HG02610 (cell line): ENCODE measurements at regions not wholly inside any gene's neighbourhood (a gene's known extent, or its start where the extent isn't known, plus 50 kb on each side); places are given as distances from the start of the nearest gene placed in this dataset.

Experiments
- ATAC-seq: cut with Tn5 transposase; IDR thresholded peaks from one replicate; pipeline ENCODE4 v1.9.1; 2021; ENCODE audit warnings: mild to moderate bottlenecking, moderate library complexity; ENCODE audit not compliant: unreplicated experiment

DNA sequence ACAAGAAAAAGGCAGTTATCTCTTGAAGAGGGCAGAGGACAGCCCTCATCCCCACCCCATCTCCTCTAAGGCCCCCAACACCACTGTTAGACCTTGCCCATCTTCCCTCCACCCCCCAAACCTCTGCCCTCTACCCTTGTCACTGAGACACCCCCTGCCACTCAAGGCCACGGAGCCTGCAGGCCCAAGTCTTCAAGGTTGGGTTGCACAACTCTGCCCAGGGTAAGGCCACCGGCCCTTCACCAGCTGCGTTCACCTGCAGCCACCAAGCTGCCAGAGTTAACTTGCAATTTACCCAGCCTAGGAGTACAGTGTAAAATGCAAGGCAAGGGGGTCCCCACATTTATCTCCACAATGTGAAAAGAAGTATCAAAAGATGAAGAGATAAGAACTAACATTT lies 128.7 kb upstream of the PKDCC start:
- no peak for ATAC-seq

DNA sequence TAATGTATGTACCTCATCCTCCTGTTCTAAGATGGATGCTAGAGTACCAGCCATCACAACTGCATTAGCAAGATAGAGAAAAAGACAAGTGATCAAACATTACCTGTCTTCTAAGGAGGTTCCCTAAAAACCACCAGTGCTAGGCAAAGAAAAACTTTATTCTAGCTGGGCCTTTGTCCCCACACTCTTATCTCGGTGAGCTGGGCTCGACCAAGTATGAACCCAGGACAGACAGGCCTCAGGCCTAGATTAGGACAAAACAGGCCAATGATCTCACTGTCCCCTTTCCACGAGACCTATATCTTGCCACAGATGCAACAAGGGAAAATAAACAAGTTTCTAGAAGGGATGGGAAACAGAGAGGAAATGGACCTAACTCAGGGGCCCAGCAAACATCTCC lies 127.6 kb upstream of the PKDCC start:
- ATAC-seq = no peak

DNA sequence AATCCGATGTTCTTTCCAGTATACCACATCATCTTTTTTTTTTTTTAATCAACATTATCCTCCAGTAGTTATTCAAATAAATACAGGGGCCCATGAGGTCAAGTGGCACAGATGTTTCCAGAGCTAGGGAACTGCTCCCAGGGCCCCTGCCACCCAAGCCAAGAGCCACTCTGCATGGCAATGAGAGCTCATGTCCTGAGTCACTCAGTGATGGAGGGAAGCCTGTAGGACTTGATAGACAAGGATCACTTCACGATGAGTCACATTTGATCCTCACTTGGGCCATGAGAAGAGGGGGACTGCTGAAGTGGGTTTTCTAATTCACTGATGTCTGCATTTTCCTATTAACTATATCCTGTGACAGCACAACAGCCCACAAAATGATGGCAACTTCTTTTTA lies 127.0 kb upstream of the PKDCC start:
- ATAC-seq = no peak

DNA sequence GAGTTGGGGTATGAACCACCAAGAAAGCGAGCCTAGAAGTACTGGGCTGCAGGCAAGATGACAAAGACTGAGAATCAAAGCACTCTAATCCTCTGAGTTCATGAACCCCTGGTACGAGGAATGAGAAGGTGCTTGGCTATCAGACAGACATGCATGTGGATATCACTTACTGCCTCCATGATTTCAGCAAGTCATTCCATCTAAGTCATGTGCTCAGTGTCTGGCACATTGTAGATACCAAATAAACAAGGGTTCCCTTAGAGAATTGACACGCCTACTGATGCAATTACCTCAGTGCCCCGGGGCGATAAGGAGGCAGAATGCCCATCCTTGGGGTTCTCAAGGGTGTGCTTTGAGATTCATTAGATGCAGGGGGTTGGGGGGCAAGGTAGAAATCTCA lies 125.6 kb upstream of the PKDCC start:
- ATAC-seq = no peak

DNA sequence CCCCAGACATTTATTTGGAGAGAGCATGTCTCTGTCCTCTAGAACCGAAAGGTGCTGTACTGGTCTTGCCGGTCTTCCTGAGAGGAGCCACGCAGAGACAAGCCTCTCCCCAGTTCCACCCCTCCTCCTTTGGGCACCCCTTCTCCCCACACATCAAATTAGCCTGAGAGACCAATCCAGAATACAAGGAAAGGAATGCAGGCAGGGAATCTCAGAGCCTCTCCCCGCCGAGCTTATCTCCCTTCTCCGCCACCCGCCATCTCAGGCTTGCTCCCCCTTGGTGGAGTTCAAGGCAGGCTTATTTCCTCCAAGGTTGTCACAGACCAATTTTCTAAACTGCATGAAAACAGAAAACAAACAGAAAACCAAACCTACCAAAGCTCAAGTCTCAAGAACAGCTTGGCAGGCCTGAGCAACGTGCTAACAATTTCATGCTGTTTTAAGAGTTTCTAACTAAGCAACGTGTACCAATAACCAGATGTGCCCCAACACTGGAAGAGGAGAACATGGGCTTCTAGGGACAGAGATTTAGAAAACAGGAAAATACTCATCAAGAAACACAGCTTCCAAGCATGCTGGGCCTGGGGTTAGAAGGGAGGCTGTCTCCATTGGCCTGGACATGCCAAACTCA lies 124.5 kb upstream of the PKDCC start:
- ATAC-seq = no peak

DNA sequence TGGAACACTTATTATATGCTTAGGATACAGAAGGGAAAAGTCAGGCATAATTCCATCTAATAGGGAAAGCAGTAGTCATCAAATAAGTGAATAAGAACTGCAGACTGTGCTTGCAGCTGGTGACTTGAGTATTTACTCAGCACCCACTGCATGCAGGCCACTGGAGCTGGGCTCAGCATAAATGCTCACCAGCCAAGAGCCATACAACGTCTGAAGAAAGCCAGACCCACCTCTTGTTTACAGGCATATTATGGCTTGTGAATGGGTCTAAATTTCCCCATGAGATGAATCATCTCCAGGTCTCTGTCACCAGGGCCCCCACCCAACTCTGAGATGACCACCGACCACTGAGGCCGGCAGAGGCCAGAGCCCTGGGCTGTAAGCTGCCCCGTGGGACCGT lies 123.8 kb upstream of the PKDCC start:
- no peak for ATAC-seq

DNA sequence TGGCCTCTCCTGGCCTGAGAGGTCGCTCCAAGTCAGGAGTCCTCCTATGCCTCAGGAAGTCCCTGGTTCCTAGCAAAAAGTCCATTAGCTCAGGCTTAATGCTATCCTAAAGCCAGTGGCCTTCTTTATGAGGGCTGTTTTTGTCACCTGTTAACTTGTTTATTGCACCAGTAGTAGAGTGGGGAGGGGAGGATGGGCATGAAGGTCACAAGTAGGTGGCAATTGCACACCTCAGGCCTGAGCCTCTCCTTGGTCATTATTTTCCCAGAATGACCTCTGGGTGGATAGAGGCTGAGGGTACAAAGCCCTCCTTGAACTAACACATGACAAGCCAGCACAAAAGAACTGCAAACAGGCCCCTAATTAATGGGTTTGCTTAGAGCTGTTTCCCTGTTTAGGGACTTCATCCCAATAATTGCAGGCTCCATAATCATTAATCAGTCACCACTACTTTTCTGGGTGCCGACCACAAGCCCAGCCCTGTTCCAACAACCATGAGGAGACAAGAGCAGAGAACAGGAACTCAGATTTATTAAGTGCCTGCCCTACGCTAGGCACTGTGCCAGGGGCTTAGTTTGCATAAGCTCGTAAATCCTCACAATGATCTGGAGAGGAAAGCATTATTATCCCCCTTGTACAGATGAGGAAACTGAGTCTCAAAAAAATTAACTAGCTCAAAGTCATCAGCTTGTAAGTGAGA lies 123.0 kb upstream of the PKDCC start:
- no peak for ATAC-seq

DNA sequence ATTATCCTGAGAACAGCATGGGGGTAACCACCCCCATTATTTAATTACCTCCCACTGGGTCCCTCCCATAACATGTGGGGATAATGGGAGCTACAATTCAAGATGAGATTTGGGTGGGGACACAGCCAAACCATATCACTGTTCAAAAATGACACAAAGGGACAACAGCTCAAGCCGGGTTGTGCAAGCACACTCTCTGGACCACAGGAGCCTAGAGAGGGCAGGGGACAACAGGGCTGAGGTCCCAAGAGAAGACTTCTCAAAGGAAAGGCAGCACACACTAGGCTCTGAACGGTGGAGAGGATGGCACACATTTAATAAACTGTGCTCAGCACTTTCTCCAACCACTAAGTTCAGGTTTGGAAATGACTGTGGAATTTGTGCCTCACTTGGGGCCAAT lies 122.1 kb upstream of the PKDCC start:
- no peak for ATAC-seq

DNA sequence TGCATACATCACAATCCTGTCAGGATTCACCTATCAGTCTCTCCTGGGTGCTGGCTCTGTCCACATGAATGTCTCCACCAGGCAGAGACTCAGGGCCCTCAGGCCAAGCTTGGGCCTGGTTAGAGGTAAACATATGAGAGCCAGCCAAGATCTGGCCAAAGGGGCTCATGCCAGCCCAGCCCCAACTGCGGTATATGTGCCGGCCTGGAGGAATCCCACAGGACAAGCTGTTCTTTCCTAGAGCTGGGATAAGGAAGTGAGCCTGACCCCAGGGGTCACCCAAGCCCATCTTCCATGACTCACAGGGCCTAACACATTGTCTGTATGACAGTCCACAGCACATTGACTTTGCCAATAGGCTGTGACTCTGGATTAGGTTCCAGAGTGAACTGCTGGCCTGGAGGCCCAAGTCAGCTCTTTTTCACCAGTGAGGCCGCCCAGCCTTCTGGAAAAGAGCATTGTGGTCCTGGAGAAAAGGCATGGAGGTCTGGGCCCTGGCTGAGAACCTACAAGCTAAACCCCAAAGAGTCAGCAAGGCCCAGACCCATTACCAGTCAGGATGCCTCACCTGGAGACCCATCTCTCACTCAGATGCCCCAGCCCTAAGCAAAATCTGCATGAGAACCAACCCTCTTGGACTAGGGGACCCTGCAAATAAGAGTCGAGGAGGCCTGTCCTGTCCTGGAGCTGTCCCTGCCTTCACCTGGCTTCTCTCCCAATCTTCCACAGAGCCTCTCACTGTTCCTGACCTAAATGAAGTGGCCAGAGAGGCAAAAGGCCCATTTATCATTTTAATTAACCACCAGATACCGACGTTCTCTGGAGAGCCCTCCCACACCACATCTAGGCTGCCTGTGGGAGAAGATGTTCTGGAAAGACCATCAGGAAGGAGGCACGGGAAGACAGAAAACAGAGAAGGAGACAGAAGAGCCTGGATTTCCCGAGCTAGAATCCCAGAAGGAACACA lies 120.9 kb upstream of the PKDCC start:
- ATAC-seq = no peak

DNA sequence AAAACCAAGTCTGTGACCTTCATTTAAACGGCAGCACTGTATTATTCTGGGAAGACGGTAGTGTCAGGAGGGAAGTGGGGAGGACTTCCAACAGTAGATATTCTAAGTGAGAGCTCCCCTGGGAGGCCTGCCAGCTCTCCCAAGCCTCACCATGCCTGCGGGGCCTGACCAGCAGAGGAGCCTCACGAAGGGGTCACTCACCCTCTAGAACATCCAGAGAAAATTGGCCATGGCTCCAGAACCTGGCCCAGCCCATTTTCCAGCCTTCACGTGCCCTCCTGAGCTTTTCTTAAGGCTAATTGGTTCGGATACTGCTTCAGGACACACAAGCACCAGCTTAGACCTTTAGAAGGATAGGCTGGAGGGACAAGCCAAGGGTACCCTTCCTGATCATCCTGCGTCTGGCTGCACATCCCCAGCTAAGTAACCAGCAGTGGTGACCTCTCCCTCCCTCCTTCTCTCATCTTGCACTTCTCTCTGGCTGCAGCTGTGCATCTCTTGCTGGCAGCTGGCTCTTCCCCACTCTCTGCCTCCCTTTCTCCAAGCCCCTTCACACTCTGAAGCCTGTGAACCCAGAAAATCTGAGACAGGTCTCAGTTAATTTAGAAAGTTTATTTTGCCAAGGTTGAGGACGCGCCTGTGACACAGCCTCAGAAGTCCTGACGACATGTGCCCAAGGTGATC lies 120.1 kb upstream of the PKDCC start:
- ATAC-seq = no peak

DNA sequence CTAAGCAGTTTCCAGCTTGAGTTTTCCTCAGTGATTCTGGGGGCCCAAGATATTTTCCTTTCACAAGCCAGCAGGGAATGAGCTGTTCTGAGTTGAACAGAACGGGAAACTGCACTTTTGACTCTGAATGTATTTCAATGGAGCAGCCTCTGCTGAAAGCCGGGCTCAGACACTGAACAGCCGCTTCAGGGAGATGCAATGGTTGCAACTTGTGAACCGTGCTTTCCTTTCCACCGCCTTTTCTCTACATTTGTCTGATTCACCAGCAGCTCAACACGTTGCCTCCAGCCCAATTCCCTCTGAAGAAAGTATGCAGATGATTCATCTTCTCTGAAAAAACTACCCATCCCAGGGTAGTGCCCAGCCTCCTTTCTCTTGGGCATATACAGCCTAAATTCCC lies 119.3 kb upstream of the PKDCC start:
- no peak for ATAC-seq

DNA sequence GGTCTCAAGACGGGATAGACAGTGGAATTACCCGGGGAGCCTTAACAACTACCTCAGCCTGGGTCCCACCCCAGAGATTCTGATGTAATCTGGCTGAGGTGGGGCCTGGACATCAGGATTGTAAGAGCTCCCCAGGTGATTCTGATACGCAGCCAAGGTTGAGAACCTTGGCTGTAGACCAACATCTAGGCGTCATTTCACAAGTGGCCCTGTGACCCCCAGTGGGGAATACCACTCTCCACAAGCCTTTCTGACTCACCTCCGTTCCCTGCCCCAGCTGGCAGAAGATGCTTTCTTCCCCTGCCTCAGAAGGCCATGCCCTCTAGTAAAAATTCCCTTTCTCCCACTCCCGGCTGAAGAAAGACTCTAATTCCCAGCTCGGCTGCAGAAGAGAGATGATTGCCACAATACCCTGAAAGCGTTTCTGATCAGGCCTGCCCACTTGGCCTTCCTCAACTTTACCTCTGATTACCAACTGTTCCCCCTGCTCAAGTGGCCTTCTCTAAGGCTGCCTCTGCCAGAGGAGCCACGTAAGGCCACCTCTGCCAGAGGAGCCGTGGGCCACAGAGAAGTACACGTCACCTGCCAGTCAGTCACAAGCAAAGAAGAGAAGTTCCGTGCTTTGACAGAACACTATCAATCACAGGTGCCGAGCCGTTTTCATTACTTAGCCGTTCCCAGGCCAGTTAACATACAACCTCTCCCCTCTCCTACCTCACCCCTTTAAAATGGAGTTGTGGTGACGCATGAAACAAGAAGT lies 116.8 kb upstream of the PKDCC start:
- peak; percentile 65 for ATAC-seq

DNA sequence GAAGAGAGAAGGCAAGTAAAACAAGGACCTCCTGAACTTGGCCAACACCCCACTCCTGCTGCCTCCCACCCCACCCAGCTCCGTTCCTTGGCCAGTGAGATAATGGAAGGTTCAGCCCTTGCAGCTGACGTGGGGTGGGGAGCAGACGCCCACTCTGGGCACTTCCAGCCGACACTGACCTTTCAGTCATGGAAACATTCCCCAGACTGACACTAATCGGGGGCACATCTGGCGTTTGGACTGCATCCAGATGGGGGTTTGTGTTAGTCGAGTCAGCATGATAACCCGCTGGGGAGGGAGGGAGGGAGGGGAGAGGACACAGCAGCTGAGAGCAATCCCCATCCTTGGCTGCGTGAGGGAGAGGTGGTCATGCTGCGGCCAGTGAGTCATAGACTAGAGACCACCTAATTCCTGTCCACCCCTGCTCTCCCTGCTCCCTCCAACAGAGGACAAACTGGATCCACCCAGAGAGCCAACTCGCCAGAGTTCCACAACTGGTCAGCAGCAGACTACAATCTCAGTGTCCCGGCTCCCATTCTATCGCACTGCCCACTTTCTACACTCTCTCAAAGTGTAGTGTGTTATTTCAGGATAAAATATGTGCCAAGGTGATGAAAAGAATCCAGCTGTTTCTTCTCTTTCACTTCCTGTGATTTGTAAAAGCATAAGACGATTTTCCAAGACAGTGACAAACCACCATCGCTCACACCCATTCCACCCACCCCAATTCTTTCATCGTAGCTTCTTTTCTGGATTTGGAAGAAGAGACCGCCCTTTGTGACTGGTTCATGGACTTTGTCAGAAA lies 115.4 kb upstream of the PKDCC start:
- no peak for ATAC-seq

DNA sequence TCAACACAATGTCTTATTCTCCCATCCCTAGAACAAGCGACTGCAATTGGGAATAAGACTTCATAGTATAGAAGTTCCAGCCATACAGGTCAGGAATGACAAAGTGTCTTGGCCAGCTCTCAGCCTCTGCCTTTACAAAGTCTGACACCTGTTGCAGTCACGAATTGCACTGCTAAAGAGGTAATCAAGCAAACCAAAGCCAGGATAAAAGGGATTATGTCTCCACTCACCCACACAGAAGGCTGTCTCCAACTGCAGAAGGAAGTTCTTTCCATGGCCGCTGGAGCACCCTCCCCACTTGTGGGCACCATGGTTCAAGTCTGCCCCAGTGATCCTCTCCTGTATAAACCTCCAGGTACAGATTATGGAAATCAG lies 114.8 kb upstream of the PKDCC start:
- no peak for ATAC-seq

DNA sequence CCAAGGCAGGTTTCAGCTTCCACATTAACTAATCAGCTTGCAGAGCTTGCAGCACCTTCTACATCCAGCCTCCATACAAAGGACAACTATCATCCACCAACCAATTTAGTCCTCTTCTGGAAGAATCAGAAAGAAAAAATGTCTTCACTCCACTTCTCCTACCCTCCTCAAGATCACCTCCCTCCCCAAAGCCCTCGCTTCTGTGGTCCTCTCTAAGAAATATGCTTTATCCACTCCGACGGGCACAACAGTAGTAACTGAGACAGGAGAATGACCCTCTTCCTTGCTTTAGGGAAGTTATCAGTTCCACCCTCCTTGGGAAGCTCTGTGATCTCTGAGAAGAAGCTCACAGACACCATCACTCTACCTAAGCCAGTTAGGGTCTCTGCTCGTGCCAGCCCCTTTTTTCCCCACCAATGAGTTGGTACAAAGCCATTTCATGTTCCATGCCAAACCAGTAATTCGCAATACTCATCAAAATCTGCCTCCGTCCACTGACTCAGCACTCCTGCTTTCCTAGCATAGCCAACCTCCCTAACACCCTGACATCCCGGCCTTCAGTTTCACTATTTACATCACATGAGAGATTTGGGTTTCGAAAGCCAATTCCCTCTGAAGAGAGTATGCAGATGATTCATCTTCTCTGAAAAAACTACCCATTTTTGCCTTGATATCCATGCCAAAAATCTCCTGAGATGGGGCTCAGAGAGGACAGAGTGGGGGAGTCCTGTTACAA lies 114.1 kb upstream of the PKDCC start:
- ATAC-seq = no peak

DNA sequence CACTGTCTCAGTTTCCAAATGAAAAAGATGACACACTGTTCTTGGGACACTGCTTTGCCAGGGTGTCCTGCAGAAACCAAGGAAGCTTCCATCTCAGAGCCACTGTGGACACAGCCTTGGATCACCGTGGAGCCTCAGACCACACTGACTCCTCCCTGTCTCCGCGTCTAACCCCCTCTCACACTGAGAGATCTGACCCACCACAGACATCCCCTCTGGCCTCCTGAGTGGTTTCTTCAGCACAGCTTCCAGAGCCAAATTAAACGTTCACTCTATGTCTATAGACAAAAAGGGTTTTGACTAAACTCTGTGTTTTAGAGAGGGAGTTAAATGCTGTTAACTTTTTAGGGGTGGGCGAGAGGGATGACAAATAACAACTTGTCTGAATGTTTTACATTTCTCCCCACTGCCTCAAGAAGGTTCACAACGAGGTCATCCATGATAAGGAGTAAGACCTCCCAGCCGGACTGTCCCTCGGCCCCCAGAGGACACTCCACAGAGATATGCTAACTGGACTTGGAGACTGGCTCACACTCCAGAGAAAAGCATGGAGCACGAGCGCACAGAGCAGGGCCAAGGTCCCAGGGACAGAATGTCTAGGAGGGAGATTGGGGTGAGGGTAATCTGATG lies 113.4 kb upstream of the PKDCC start:
- ATAC-seq = no peak

DNA sequence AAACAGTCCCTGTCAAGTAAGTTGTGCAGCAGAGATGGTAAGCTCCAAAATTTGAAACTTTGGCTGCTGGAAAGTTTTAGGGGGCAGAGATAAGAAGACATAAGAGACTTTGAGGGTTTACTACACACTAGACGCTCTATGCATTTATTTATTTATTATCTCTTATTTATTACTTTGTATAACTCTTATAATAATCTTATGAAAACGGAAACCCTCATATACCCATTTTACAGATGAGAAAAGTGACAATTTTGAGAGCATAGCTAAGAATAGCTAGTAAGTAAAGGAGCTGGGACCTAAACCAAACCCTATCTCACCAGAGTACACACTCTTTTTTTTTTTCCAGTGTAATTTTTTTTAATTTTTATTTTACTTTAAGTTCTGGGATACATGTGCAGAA lies 112.8 kb upstream of the PKDCC start:
- ATAC-seq = no peak

DNA sequence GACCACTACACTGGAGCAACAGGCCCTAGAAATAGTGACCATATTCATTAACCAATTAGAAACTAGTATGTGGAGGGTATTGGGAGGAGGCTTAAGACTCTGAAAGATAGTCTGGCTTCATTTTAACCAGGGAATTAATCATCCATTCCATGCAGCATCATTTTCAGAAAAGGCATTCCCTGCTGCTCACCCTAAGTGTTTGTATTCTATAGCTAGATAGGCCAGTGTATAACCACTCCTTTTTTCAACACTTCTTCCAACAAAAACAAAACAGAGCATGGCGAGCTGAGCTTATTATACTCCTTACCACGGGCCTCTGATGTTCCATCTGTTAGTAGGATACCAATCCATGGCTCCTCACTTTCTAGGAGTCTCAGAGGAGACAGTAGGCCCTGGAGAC lies 112.0 kb upstream of the PKDCC start:
- ATAC-seq = no peak
